Esophagus squamous epithelium (tissue), 4 donors: ENCODE measurements at regions not wholly inside any gene's neighbourhood (a gene's known extent, or its start where the extent isn't known, plus 50 kb on each side); places are given as distances from the start of the nearest gene placed in this dataset.

ENCODE experiments used
- POLR2A ChIP-seq, 4 donors: fragments of 450-650 bp; IDR thresholded peaks; one replicate each; pipeline ENCODE4 v1.6.1; 2017; ENCODE audit warnings: antibody characterized with exemption in 4 of 4, mild to moderate bottlenecking in 4 of 4, moderate library complexity in 3 of 4
- TF ChIP-seq, protein P1 (sequence below), 6 experiments: fragments of 450-650 bp in 4 of 6; fragments of 200-600 bp in 2 of 6; sonication (generic) in 2 of 6; IDR thresholded peaks; one replicate each; pipeline ENCODE4 v1.5.1; 2016 to 2019; ENCODE audit warnings: antibody characterized with exemption in 6 of 6, mild to moderate bottlenecking in 4 of 6, moderate library complexity in 4 of 6

GRCh38 chr6:95286874-95287273, 290.5 kb upstream of the MANEA start:
- TF ChIP-seq, protein P1, sequence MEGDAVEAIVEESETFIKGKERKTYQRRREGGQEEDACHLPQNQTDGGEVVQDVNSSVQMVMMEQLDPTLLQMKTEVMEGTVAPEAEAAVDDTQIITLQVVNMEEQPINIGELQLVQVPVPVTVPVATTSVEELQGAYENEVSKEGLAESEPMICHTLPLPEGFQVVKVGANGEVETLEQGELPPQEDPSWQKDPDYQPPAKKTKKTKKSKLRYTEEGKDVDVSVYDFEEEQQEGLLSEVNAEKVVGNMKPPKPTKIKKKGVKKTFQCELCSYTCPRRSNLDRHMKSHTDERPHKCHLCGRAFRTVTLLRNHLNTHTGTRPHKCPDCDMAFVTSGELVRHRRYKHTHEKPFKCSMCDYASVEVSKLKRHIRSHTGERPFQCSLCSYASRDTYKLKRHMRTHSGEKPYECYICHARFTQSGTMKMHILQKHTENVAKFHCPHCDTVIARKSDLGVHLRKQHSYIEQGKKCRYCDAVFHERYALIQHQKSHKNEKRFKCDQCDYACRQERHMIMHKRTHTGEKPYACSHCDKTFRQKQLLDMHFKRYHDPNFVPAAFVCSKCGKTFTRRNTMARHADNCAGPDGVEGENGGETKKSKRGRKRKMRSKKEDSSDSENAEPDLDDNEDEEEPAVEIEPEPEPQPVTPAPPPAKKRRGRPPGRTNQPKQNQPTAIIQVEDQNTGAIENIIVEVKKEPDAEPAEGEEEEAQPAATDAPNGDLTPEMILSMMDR (IDR thresholded peaks at IDR 0.05) = no peak
- TF ChIP-seq POLR2A (IDR thresholded peaks at IDR 0.05) = no peak
